A204.1 (cell line): ENCODE measurements at regions not wholly inside any gene's neighbourhood (a gene's known extent, or its start where the extent isn't known, plus 50 kb on each side); places are given as distances from the start of the nearest gene placed in this dataset.
"Not testable (repeated sequence)": the region's sequence is repeated elsewhere in the genome, so short reads cannot be mapped to it uniquely, and the experiment has no call there.

ENCODE experiments used
- FAIRE-seq: peaks from 2 replicates; lab custom pipeline; 2012; peaks lifted over from hg19 to GRCh38; lab: Jason Lieb, UNC

DNA sequence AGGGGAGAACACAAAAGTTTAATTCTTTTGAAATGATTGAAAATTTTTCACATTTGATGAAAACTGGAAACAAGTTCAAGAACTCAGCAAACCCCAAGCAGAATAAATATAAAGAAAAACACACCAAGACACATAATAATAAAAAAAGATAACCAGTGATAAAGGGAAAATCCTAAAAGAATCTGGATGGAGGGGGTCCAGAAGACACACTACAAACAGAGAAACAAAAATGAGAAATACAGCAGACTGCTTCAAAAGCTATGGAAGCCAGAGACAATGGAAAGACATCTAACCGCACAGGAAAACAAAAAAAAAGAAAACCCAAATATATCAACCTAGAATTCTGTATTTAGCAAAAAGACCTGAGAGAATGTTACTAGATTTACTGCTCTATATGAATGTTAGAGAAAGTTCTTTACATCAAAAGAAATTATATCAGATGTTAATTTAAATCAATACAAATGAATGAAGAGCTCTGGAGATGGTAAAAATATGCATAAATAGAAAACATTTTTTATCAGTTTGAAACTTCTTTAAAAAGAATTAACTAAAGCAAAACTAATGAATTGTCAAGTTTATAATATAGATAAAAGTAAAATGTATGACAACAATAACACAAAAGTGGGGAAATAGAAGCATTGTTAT lies 310.7 kb upstream of the PREP start:
- peak; percentile 40 for FAIRE-seq

DNA sequence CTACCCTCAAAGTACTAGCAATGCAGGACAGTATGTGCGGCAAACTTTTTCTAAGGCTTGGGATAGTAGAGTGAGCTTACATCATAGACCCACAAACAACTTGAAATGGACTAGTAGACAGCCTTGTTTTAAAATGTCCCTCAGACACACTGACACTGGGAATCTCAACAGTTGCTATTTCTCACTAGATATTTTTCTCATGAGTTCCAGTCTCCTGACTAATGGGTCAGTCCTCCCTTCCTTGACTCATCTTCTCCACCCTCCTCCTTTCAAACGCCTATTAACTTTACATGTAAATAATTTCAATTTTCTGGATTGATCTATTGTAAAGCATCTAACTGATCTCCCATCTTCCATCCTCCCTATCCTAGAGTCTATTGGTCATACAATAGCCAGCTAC lies 308.3 kb upstream of the PREP start:
- no peak for FAIRE-seq

DNA sequence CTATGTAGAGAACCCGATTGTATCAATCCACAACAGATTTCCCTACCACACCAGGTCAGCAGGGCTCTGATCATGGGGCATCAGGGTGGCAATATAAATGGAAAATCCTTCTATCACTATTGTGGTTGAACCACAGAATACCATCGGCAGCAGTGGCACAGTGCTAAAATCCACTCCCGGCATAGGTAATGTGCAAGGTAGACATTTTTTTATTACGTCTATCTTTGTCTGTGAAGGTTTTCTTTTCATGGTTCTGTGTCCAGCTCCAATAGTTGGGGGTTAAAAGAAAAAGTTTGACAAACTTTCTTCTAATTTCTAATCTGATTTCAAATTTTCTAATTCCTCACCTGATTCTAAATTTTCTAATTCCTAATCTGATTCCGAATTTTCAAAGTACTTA lies 302.7 kb upstream of the PREP start:
- FAIRE-seq, result no peak

GRCh38 chr6:105695461-105695860 lies 292.6 kb upstream of the PREP start:
- no peak for FAIRE-seq

GRCh38 chr6:105692613-105693215 lies 289.8 kb upstream of the PREP start:
- FAIRE-seq, result no peak

GRCh38 chr6:105691971-105692370 lies 289.1 kb upstream of the PREP start:
- FAIRE-seq, result no peak

- FAIRE-seq, result no peak
Observed at GRCh38 chr6:105691081-105691480, 288.2 kb upstream of the PREP start.

DNA sequence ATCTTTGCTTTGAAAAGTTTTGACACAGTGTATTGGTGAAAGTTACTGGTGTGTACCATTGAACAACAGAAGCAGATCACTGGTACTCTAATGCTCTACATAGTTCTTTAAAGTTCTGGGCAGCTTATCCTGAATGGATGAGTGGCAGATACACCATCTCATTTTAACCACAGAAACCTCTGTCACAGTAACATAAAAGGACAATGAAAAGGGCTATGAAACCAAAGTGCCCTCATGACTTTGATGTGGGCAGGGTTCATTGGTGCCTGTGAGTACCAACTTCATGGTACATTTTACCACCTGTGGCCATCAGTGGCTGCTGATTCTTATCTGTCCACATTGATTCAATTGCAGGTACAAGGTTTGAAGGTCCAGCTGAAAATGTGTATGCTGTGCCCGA lies 285.7 kb upstream of the PREP start:
- FAIRE-seq, result no peak

GRCh38 chr6:105686793-105687192 lies 283.9 kb upstream of the PREP start:
- not testable (repeated sequence) for FAIRE-seq

DNA sequence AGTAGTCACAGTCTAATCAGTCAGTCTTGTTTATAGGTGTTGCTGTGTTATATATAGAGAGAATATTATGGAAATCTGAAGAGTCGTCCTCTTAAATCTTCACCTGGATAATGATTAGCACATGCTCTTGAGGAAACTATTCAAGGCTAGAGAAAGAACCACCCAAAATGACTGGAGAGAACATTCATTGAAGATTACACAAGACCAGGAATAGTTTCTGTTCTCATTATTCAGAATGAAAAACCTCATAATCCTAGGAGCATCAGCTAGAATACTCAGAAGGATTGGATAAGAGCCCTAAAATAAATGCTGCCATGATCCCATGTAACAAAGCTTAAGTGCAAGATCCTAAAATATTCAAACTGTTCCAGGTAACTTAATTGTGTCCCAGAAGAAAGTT lies 278.2 kb upstream of the PREP start:
- FAIRE-seq, result no peak

DNA sequence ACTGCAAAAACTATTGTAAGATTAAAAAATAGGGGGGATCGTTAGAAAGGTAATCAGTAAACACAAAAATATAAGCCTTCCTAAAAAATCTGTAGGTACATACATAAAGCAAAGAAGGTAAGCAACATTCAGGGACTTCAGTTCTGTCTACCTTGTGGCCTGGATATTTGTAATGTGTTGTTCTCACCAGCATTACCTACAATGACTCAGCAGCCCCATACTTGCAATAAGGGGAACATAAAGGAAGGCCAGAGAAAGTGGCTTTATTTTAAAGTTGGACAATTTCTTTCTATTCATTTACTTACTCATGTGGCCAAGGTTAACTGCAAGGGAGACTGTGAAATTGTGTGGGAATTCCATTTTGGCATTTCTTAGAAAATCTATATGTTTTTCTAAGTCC lies 277.2 kb upstream of the PREP start:
- FAIRE-seq, result no peak

GRCh38 chr6:105678516-105678915 lies 275.6 kb upstream of the PREP start:
- no peak for FAIRE-seq

DNA sequence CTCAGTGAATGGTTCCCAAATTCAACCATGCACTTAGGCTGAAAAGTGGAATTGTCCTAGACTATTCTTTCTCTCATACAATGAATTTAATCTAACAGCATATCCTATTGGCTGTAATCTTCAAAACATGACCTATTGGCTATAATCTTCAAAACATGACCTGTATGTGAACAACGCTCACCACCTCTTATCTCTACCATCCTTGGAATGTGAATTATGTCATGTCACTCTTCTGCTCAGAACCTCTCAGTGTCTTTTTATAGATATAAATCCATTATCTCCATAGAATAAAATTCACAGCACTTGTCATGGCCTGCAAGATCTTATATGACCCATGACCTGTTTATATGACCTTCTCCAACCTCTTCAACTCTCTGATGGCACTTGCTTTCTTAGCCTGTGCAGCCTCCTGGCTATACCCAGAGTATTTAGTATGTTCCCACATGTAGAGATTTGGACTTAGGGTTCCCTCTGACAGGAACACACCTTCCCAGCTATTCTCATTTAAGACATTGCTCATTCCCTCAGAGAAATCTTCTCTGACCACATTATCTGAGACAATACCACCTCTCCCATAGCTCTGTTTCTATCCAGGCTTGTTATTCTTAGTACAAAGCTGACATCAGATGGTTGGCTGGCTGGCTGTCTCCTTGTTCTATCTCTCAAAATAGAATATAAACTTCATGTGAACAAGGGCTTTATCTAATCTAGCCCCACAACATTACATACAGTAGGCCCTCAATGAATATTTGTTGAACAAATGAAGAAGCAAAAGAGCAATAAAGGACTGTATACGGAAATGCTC lies 275.0 kb upstream of the PREP start:
- no peak for FAIRE-seq

- FAIRE-seq, result no peak
Observed at GRCh38 chr6:105676857-105677256, 274.0 kb upstream of the PREP start.

DNA sequence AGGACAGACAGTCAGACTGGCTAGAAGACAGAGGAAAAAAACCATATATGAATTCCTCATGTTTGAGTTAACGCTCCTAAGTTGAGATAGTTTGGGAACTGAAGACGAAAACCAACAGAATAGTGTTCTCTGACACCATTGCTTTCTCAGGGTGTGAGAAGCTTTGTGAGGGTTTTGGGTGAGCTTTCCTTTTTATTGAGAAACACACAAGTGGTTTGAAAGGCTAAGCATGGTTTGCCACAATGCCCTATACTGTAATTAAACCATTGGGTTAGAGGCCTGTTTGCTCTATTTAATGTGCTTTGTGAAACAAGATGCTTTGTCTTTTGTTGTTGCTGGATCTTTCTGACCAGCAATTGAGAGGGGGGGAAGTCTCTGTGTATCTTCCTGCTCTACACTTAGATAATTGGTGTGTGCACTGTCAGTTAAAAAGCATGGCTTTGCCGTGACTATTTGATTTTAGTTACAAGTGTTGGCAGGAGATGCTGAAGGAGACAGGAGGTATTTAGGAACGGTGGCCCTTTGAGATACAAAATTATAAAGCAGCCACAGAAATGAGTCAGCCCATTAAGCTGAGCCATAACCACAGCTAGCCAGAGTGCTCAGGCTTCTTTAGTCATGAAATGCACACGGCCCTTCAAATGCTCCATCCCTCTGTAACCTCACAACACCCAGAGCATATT lies 273.0 kb upstream of the PREP start:
- FAIRE-seq, result no peak

GRCh38 chr6:105672856-105673538 lies 270.1 kb upstream of the PREP start:
- FAIRE-seq, result not testable (repeated sequence)

DNA sequence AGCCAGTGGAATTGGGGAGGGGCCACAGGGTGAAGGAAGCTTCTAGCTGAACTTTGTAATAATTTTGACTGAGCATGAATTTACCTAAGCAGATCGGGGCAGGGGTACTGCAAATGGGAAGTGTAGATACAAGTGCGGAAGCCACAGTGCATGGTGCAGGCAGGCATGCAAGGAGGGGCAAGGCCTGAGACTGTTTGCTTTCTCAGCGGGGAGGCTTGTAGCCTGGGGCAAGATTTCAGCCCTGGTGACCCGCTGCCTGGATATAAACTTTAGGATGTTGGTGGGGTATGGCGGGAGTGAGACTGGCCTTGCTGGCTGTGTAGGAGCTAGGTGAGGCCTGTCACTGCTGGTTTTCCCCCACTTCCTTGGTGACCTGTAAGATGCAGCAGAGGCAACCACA lies 266.4 kb upstream of the PREP start:
- FAIRE-seq, result no peak

DNA sequence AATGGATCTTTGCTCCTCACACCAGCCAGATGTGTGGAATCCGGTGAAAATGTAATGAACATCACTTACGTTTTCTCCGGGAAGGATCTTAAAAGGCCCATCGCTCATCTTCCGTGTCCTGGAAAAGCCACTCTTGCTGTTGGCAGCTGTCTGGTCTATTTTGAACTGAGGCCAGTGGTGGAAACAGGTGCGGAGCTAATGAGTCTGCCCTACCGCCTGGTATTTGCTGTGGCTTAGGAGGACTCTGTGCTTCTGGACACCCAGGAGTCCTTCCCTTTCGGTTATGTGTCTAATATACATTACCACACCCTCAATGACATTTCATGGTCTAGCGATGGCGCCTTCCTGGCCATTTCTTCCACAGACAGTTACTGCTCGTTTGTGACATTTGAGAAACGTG lies 264.2 kb upstream of the PREP start:
- FAIRE-seq, result no peak

GRCh38 chr6:105664931-105665330 lies 262.0 kb upstream of the PREP start:
- no peak for FAIRE-seq

DNA sequence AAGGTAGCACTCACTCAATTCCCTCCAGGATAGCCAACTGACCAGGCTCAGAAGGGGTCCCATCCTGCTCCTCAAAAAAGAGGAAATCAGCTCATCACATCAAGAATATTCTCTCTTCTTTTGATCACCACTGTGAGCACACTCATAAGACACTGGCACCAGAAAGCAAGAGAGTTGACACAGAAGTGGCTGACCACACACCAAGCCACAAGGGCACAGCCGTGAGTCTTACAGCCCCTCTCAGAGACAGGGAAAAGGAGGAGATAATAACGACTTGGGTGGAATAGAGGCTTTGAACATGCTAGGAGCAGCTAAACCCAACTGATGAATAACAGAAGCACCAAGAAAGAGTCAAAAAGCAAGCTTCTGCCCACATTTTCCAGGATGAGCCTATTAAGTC lies 249.1 kb upstream of the PREP start:
- no peak for FAIRE-seq

DNA sequence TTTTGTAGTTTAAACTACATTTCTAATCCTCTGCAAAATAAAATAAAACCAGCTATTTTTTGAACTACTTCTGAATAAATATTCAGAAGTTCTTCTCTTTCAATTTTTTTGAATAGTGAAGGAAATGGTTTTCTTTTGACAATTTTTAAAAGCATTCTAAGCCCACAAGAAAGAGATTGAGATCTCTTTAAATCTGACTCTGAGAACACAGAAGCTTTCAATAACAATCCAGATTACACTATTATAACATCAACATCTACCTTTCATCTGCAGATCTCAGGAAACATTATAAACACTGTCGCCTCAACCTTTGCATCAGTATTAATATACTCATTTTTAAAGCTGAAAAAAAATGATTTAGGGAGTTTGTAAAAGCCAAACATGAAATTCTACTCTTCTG lies 247.5 kb upstream of the PREP start:
- FAIRE-seq, result no peak

GRCh38 chr6:105649192-105649591 lies 246.3 kb upstream of the PREP start:
- no peak for FAIRE-seq

GRCh38 chr6:105648276-105648675 lies 245.4 kb upstream of the PREP start:
- no peak for FAIRE-seq
